ENCODE measurements at regions not wholly inside any gene's neighbourhood (a gene's known extent, or its start where the extent isn't known, plus 50 kb on each side); places are given as distances from the start of the nearest gene placed in this dataset.

GRCh38 chr3:194945508-194945907, 259.8 kb downstream of the FAM43A start:
- TF ChIP-seq PBX2 (CRISPR knock-in tag; IDR thresholded peaks at IDR 0.05) (no peak), GLI4 (CRISPR knock-in tag; IDR thresholded peaks at IDR 0.05; ENCODE audit: borderline replicate concordance) (no peak), CTCF (CRISPR knock-in tag; IDR thresholded peaks at IDR 0.05) (no peak), PRDM4 (CRISPR knock-in tag; IDR thresholded peaks at IDR 0.05; ENCODE audit: borderline replicate concordance) (no peak), ZNF556 (CRISPR knock-in tag; IDR thresholded peaks at IDR 0.05; ENCODE audit: borderline replicate concordance) (no peak), HES4 (CRISPR knock-in tag; IDR thresholded peaks at IDR 0.05; ENCODE audit: borderline replicate concordance) (no peak), ZNF768 (CRISPR knock-in tag; IDR thresholded peaks at IDR 0.05) (no peak), KAT8 (CRISPR knock-in tag; IDR thresholded peaks at IDR 0.05) (no peak), FIP1L1 (IDR thresholded peaks at IDR 0.05; ENCODE audit: borderline replicate concordance, insufficient read depth, low read depth, low read length) (no peak), ZNF263 (CRISPR knock-in tag; IDR thresholded peaks at IDR 0.05) (no peak), FOXA3 (CRISPR knock-in tag; IDR thresholded peaks at IDR 0.05) (no peak), ZEB1 (IDR thresholded peaks at IDR 0.05; ENCODE audit: insufficient replicate concordance, low read depth) (no peak)
- TF ChIP-seq, protein P1, sequence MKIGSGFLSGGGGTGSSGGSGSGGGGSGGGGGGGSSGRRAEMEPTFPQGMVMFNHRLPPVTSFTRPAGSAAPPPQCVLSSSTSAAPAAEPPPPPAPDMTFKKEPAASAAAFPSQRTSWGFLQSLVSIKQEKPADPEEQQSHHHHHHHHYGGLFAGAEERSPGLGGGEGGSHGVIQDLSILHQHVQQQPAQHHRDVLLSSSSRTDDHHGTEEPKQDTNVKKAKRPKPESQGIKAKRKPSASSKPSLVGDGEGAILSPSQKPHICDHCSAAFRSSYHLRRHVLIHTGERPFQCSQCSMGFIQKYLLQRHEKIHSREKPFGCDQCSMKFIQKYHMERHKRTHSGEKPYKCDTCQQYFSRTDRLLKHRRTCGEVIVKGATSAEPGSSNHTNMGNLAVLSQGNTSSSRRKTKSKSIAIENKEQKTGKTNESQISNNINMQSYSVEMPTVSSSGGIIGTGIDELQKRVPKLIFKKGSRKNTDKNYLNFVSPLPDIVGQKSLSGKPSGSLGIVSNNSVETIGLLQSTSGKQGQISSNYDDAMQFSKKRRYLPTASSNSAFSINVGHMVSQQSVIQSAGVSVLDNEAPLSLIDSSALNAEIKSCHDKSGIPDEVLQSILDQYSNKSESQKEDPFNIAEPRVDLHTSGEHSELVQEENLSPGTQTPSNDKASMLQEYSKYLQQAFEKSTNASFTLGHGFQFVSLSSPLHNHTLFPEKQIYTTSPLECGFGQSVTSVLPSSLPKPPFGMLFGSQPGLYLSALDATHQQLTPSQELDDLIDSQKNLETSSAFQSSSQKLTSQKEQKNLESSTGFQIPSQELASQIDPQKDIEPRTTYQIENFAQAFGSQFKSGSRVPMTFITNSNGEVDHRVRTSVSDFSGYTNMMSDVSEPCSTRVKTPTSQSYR (CRISPR knock-in tag; IDR thresholded peaks at IDR 0.05; ENCODE audit: borderline replicate concordance): no peak
